Heart right ventricle (tissue), 16 donors: ENCODE measurements at regions not wholly inside any gene's neighbourhood (a gene's known extent, or its start where the extent isn't known, plus 50 kb on each side); places are given as distances from the start of the nearest gene placed in this dataset.

ENCODE experiments used
- ATAC-seq, 8 donors: fragments of 200-7000 bp; cut with Tn5 transposase; one replicate each; pipeline ENCODE4 v1.9.1; 2020; ENCODE audit warnings: mild to moderate bottlenecking in 8 of 8, moderate library complexity in 8 of 8, moderate number of reproducible peaks in 1 of 8
- DNase-seq, 2 donors: peaks; one replicate each; pipeline ENCODE4 v3.0.0-alpha.2; 2020
- H3K27ac ChIP-seq, 10 donors: fragments of 200-600 bp; sonication (generic) in 2 of 10; one replicate each; pipeline versions ENCODE4 v1.5.0 to v1.8.0; 2020 to 2022; ENCODE audit warnings: mild to moderate bottlenecking in 3 of 10
- H3K27me3 ChIP-seq, 7 donors: fragments of 200-600 bp; one replicate each; pipeline ENCODE4 v1.8.0; 2021 to 2022; ENCODE audit warnings: mild to moderate bottlenecking in 2 of 7
- H3K36me3 ChIP-seq, 9 donors: fragments of 200-600 bp; sonication (generic) in 1 of 9; one replicate each; pipeline versions ENCODE4 v1.5.0 to v1.8.0; 2020 to 2022; ENCODE audit warnings: mild to moderate bottlenecking in 2 of 9
- H3K4me1 ChIP-seq, 9 donors: fragments of 200-600 bp; sonication (generic) in 1 of 9; one replicate each; pipeline versions ENCODE4 v1.5.0 to v1.8.0; 2020 to 2022; ENCODE audit warnings: mild to moderate bottlenecking in 4 of 9
- H3K4me3 ChIP-seq, 10 donors: fragments of 200-600 bp; sonication (generic) in 2 of 10; one replicate each; pipeline versions ENCODE4 v1.5.0 to v1.8.0; 2020 to 2022; ENCODE audit warnings: mild to moderate bottlenecking in 7 of 10, moderate library complexity in 2 of 10
- H3K9me3 ChIP-seq, 11 donors: fragments of 200-600 bp in 10 of 11; sonication (generic) in 2 of 11; one replicate each; pipeline versions ENCODE4 v1.5.0 to v1.8.0; 2013 to 2022; ENCODE audit warnings: mild to moderate bottlenecking in 2 of 11, control low read depth in 1 of 11, moderate library complexity in 1 of 11
- WGBS, 2 donors: extraction: QIAGEN DNeasy Blood & Tissue Kit; methylation state at CpG; one replicate each; pipeline ENCODE4 v1.1.7; 2013; ENCODE audit warnings: inconsistent platforms in 1 of 2; 5-methylcytosine and 5-hydroxymethylcytosine counted together
- intact Hi-C, 10 donors: fragments of 100-400 bp; cut with DNase I; formaldehyde crosslinking; loops; one replicate each; pipeline versions ENCODE4 v1.11.1 to v1.14.2; 2022
- TF ChIP-seq, protein P1 (sequence below), 9 donors: fragments of 200-600 bp; sonication (generic) in 2 of 9; IDR thresholded peaks; one replicate each; pipeline versions ENCODE4 v1.5.0 to v1.8.0; 2021 to 2022; ENCODE audit warnings: antibody characterized with exemption in 9 of 9, mild to moderate bottlenecking in 5 of 9, moderate library complexity in 1 of 9
- donor health status: Arrhythmogenic right ventricular cardiomyopathy.
- donor health status: ischemic (EF 13 %, LVEDD 7.1; RV severe dilation, severe dysfunction).
- donor health status: healthy with polysubstance abuse.
- donor health status: DM: no; HTN: yes; CAD: no.
- donor health status: DM: no; HTN: no; CAD: no.
- donor health status: ischemic (EF 25% LVEDD 6.9; RV normal size, moderate dysfunction).
- donor health status: ischemic (EF 25% LVEDD 5.7; RV mildly dilated, moderate dysfunction).
- donor health status: healthy.
- donor health status: DM: yes; HTN: yes; CAD: no.
- donor health status: Ischemic cardiomyopathy.
- donor health status: ischemic (EF 35%, LVEDD 5.7; RV mildly dilated, moderate dysfunction).
- donor health status: nonischemic (EF 11% LVEDD 7.7; RV severe dilation, severe dysfunction).
- donor health status: DM: yes; HTN: yes; CAD: no.
- donor health status: PGD.
- donor health status: ischemic (EF 29% LVEDD 5.4; RV normal size, mild dysfunction).
- donor health status: nonischemic (EF 23%, LVEDD 6.1; RV moderate dilation, normal function).

DNA sequence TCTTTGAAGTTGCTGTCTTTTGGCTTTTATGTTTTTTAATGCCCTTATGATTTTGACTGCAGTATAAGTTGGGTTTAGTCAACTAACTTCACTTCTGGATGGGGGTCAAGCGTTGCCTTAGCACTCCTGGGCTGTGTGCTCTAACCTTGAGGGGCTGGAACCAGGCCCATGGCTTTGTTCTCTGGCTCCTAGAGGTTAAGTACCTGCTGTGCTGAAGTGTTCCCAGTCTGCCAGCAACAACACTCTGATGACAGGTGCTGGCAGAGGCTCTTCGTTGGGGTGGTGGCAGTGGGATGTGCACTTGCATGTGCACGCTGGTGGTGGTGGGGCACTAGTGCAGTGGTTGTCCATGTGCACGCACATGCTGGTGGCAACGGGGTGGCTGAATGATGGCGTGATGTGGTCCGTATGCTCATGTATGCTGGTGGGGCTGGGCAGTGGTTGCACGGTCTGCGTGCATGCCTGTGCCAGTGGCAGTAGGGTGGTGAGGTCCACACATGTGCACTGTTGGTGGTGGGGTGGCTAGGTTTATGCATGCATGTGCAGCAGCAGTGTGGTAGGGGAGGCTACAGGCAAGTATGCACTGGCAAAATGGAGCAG lies 447.8 kb upstream of the GOT2 start:
- Histone ChIP-seq H3K36me3 (no peaks in the 10 kb centered on the region), H3K4me3 (no peak overlapping the region), H3K27me3 (no peaks in the 10 kb centered on the region), H3K9me3 (peaks cover 0 to 19% (median 0%) of the 10 kb centered on the region in 11 donors), H3K4me1 (no peaks in the 10 kb centered on the region), H3K27ac (no peak overlapping the region)
- DNase-seq (no peak), ATAC-seq (peak in 1 of 8 donors; percentile 65)
- 86 to 88% methylated on average over 9 of the region's 9 CpGs for WGBS, 2 donors
- intact Hi-C loops = no loop called here
- TF ChIP-seq, protein P1, sequence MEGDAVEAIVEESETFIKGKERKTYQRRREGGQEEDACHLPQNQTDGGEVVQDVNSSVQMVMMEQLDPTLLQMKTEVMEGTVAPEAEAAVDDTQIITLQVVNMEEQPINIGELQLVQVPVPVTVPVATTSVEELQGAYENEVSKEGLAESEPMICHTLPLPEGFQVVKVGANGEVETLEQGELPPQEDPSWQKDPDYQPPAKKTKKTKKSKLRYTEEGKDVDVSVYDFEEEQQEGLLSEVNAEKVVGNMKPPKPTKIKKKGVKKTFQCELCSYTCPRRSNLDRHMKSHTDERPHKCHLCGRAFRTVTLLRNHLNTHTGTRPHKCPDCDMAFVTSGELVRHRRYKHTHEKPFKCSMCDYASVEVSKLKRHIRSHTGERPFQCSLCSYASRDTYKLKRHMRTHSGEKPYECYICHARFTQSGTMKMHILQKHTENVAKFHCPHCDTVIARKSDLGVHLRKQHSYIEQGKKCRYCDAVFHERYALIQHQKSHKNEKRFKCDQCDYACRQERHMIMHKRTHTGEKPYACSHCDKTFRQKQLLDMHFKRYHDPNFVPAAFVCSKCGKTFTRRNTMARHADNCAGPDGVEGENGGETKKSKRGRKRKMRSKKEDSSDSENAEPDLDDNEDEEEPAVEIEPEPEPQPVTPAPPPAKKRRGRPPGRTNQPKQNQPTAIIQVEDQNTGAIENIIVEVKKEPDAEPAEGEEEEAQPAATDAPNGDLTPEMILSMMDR (IDR thresholded peaks at IDR 0.05) = no peak

DNA sequence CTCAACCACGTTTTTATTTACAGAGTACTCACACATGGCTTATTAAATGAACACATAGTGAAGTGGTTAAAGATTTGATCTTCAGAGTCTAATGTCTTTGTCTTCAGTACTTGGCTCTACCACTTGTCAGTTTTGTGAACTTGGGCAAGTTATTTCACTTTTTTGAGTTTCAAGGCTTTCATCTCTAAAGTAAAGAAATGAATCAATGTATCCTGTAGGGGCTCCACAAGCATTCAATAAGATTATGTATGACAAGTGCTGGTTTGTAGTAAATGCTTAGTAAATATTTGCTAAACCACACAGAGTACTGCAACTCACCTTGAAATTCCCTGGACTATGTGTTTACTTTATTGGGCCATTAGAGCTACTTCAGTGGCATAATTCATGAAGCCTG lies 446.0 kb upstream of the GOT2 start:
- WGBS, 2 donors = 46 to 63% methylated on average over 1 of the region's 1 CpG
- Histone ChIP-seq H3K4me3 (no peak overlapping the region), H3K36me3 (no peaks in the 10 kb centered on the region), H3K27me3 (no peaks in the 10 kb centered on the region), H3K4me1 (no peaks in the 10 kb centered on the region), H3K9me3 (peaks cover 0 to 9% (median 0%) of the 10 kb centered on the region in 11 donors), H3K27ac (no peak overlapping the region)
- no peak for DNase-seq
- TF ChIP-seq, protein P1 (IDR thresholded peaks at IDR 0.05) = no peak
- intact Hi-C loops = no loop called here
- no peak for ATAC-seq

DNA sequence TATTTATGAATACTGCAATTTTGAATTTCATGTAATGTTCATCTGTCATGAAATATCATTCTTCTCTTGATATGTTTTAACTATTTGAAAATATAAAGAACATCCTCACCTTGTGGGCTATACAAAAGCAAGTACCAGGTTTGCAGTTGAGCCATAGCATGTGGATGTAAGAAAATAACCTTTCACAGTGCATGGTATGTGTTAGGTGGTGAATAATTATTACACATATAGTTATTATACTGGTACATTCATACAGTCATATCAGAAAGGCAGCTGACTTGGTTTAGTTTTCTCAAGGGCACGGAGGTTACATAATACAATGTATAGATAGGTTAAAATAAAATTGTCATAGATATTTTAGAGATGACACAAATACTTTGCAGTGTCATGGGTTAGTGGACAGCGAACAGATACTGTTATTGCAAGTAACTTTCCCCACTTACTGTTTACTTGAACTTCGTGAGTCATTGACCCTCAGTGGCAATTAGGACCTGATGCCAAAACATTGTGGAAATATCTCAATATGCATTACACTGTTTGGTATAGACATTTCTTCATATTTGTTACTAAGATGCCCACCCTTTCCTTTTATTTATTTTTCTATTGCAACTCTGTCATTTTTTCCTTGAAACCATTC lies 445.4 kb upstream of the GOT2 start:
- H3K4me1 ChIP-seq = no peaks in the 10 kb centered on the region
- 75 to 85% methylated on average over 3 of the region's 3 CpGs for WGBS, 2 donors
- H3K9me3 ChIP-seq = peaks cover 0 to 4% (median 0%) of the 10 kb centered on the region in 11 donors
- H3K36me3 ChIP-seq = no peaks in the 10 kb centered on the region
- intact Hi-C loops = no loop called here
- TF ChIP-seq, protein P1 (IDR thresholded peaks at IDR 0.05) = no peak
- H3K27ac ChIP-seq = no peak overlapping the region
- H3K27me3 ChIP-seq = no peaks in the 10 kb centered on the region
- no peak for DNase-seq
- no peak overlapping the region for H3K4me3 ChIP-seq
- no peak for ATAC-seq

DNA sequence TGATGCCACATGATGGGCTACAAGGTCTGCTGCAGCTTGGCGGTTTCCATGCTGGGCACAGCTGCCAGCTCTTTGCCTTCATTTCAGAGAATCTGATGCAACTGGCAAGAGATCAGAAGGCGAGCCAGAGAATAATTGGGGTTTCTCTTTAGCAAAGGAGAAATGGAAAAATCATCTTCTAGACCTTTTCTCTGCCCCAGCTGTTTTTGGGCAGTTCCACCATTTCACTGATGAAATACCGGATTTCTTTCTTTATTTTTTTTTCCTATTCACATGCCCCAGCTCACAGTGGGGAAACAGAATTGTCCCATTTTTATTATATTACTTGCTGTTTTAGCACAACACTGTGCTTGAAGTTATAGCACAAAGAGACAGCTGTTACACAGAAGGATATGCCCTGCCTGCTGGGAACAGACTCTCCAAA lies 439.3 kb upstream of the GOT2 start:
- no peak for ATAC-seq
- H3K27me3 ChIP-seq = no peaks in the 10 kb centered on the region
- H3K27ac ChIP-seq = no peak overlapping the region
- H3K4me1 ChIP-seq = no peaks in the 10 kb centered on the region
- no peaks in the 10 kb centered on the region for H3K36me3 ChIP-seq
- intact Hi-C loops = no loop called here
- no peaks in the 10 kb centered on the region for H3K9me3 ChIP-seq
- TF ChIP-seq, protein P1 (IDR thresholded peaks at IDR 0.05) = no peak
- DNase-seq = no peak
- WGBS, 2 donors = 76 to 81% methylated on average over 3 of the region's 3 CpGs
- no peak overlapping the region for H3K4me3 ChIP-seq
